ENCODE measurements at regions not wholly inside any gene's neighbourhood (a gene's known extent, or its start where the extent isn't known, plus 50 kb on each side); places are given as distances from the start of the nearest gene placed in this dataset.

- DNase-seq (ENCODE audit: extremely low spot score, unreplicated experiment) = no peak
- TF ChIP-seq CTCF (conservative IDR thresholded peaks at IDR 0.05) = no peak
- H3K27me3 Mint-ChIP-seq = no peaks in the 10 kb centered on the region
- H3K4me3 Mint-ChIP-seq = no peak overlapping the region
- no peak overlapping the region for H3K27ac Mint-ChIP-seq
- H3K9me3 Mint-ChIP-seq = no peaks in the 10 kb centered on the region
- no peaks in the 10 kb centered on the region for H3K36me3 Mint-ChIP-seq
- peaks cover 9% of the 10 kb centered on the region for H3K4me1 Mint-ChIP-seq (ENCODE audit: unreplicated experiment)
These were observed 50.4 kb upstream of the CECR2 start for GRCh38 chr22:17318817-17319216.

GRCh38 chr22:17315310-17315709 is 54.0 kb upstream of the CECR2 start:
- no peak for DNase-seq (ENCODE audit: extremely low spot score, unreplicated experiment)
- Mint-ChIP-seq H3K4me3 (no peak overlapping the region), H3K27me3 (no peaks in the 10 kb centered on the region), H3K36me3 (no peaks in the 10 kb centered on the region), H3K4me1 (ENCODE audit: unreplicated experiment) (peaks cover 15% of the 10 kb centered on the region), H3K27ac (no peak overlapping the region), H3K9me3 (no peaks in the 10 kb centered on the region)
- TF ChIP-seq CTCF (conservative IDR thresholded peaks at IDR 0.05) = no peak

GRCh38 chr22:17314487-17314886 is 54.8 kb upstream of the CECR2 start:
- H3K36me3 Mint-ChIP-seq = no peaks in the 10 kb centered on the region
- no peak for TF ChIP-seq CTCF (conservative IDR thresholded peaks at IDR 0.05)
- H3K27ac Mint-ChIP-seq = no peak overlapping the region
- H3K9me3 Mint-ChIP-seq = no peaks in the 10 kb centered on the region
- peaks cover 15% of the 10 kb centered on the region for H3K4me1 Mint-ChIP-seq (ENCODE audit: unreplicated experiment)
- no peak for DNase-seq (ENCODE audit: extremely low spot score, unreplicated experiment)
- H3K4me3 Mint-ChIP-seq = no peak overlapping the region
- H3K27me3 Mint-ChIP-seq = no peaks in the 10 kb centered on the region

- TF ChIP-seq CTCF (conservative IDR thresholded peaks at IDR 0.05) = no peak
- Mint-ChIP-seq H3K4me3 (no peak overlapping the region), H3K4me1 (ENCODE audit: unreplicated experiment) (peaks cover 9% of the 10 kb centered on the region), H3K36me3 (no peaks in the 10 kb centered on the region), H3K9me3 (no peaks in the 10 kb centered on the region), H3K27ac (no peak overlapping the region), H3K27me3 (no peaks in the 10 kb centered on the region)
- DNase-seq (ENCODE audit: extremely low spot score, unreplicated experiment) = no peak
These were observed 55.6 kb upstream of the CECR2 start for GRCh38 chr22:17313626-17314025.

- TF ChIP-seq CTCF (conservative IDR thresholded peaks at IDR 0.05) = no peak
- no peak for DNase-seq (ENCODE audit: extremely low spot score, unreplicated experiment)
- H3K27ac Mint-ChIP-seq = peak overlapping the region; percentile 96
- H3K36me3 Mint-ChIP-seq = no peaks in the 10 kb centered on the region
- H3K4me3 Mint-ChIP-seq = peak overlapping the region; percentile 76
- H3K4me1 Mint-ChIP-seq (ENCODE audit: unreplicated experiment) = peaks cover 6% of the 10 kb centered on the region
- H3K9me3 Mint-ChIP-seq = no peaks in the 10 kb centered on the region
- H3K27me3 Mint-ChIP-seq = no peaks in the 10 kb centered on the region
These were observed 61.7 kb upstream of the CECR2 start for GRCh38 chr22:17307566-17307965.

GRCh38 chr22:17305076-17305475 is 64.2 kb upstream of the CECR2 start:
- H3K27ac Mint-ChIP-seq = no peak overlapping the region
- H3K4me1 Mint-ChIP-seq (ENCODE audit: unreplicated experiment) = peaks cover 6% of the 10 kb centered on the region
- no peaks in the 10 kb centered on the region for H3K27me3 Mint-ChIP-seq
- no peak for TF ChIP-seq CTCF (conservative IDR thresholded peaks at IDR 0.05)
- no peak overlapping the region for H3K4me3 Mint-ChIP-seq
- H3K36me3 Mint-ChIP-seq = no peaks in the 10 kb centered on the region
- DNase-seq (ENCODE audit: extremely low spot score, unreplicated experiment) = no peak
- no peaks in the 10 kb centered on the region for H3K9me3 Mint-ChIP-seq

Measured in type B pancreatic cell (in vitro differentiated cells).